PC-3 (cell line): ENCODE measurements at regions not wholly inside any gene's neighbourhood (a gene's known extent, or its start where the extent isn't known, plus 50 kb on each side); places are given as distances from the start of the nearest gene placed in this dataset.

Experiments
- EZH2 ChIP-seq: fragments of 300-600 bp; sonication (generic); IDR thresholded peaks from one replicate; pipeline ENCODE4 v1.6.1; 2017; ENCODE audit warnings: antibody characterized with exemption, mild to moderate bottlenecking, low read length; ENCODE audit not compliant: unreplicated experiment
- EZH2phosphoT487 ChIP-seq: fragments of 300-600 bp; sonication (generic); IDR thresholded peaks from 2 replicates; pipeline ENCODE4 v1.6.1; 2018; ENCODE audit warnings: mild to moderate bottlenecking, antibody characterized with exemption, low read length, borderline replicate concordance
- TF ChIP-seq, protein P1 (sequence below): fragments of 300-600 bp; sonication (generic); conservative IDR thresholded peaks from 2 replicates; pipeline ENCODE4 v1.5.1; 2017; ENCODE audit warnings: antibody characterized with exemption, low read depth, mild to moderate bottlenecking, low read length

DNA sequence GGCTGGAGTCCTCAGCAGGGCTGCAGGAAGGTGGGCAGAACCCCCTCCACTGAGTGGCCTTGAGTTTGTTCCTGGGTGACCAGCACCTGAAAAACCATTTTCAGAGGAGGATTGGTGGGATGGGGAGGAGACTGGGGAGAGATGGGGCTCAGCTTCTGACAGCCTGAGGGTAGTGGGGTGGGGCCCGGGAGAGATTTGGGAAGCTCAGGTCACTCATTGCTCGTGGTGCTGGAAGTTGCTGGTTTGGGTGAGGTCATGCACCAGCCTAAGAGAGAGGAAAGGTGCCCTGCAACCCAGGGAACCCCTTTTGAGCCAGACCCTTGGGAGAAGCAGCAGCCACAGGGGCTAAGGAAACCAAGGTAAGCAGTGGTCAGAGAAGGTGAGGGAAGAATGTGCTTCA is 100.8 kb downstream of the EBNA1BP2 start:
- TF ChIP-seq, protein P1, sequence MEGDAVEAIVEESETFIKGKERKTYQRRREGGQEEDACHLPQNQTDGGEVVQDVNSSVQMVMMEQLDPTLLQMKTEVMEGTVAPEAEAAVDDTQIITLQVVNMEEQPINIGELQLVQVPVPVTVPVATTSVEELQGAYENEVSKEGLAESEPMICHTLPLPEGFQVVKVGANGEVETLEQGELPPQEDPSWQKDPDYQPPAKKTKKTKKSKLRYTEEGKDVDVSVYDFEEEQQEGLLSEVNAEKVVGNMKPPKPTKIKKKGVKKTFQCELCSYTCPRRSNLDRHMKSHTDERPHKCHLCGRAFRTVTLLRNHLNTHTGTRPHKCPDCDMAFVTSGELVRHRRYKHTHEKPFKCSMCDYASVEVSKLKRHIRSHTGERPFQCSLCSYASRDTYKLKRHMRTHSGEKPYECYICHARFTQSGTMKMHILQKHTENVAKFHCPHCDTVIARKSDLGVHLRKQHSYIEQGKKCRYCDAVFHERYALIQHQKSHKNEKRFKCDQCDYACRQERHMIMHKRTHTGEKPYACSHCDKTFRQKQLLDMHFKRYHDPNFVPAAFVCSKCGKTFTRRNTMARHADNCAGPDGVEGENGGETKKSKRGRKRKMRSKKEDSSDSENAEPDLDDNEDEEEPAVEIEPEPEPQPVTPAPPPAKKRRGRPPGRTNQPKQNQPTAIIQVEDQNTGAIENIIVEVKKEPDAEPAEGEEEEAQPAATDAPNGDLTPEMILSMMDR = no peak
- TF ChIP-seq EZH2phosphoT487 (no peak), EZH2 (no peak)
